HUES6 (cell line): ENCODE measurements at regions not wholly inside any gene's neighbourhood (a gene's known extent, or its start where the extent isn't known, plus 50 kb on each side); places are given as distances from the start of the nearest gene placed in this dataset.

ENCODE experiments used
- H3K27ac ChIP-seq: 2 replicates; pipeline ENCODE4 v1.7.0; 2013; ENCODE audit warnings: low read depth, mild to moderate bottlenecking, low read length, inconsistent platforms
- H3K27me3 ChIP-seq: 2 replicates; pipeline ENCODE4 v1.6.1; 2013; ENCODE audit warnings: low read length; ENCODE audit not compliant: control insufficient read depth, insufficient read depth
- H3K36me3 ChIP-seq: 2 replicates; pipeline ENCODE4 v1.6.1; 2013; ENCODE audit warnings: low read length; ENCODE audit not compliant: control insufficient read depth, insufficient read depth
- H3K4me1 ChIP-seq: 2 replicates; pipeline ENCODE4 v1.6.1; 2013; ENCODE audit warnings: low read length; ENCODE audit not compliant: control insufficient read depth, insufficient read depth
- H3K4me3 ChIP-seq: 2 replicates; pipeline ENCODE4 v1.5.1; 2013; ENCODE audit warnings: low read depth, low read length
- H3K9ac ChIP-seq: one replicate; pipeline ENCODE4 v1.6.1; 2013; ENCODE audit warnings: mild to moderate bottlenecking, low read length
- H3K9me3 ChIP-seq: 2 replicates; pipeline ENCODE4 v1.6.1; 2013; ENCODE audit warnings: low read depth, low read length; ENCODE audit not compliant: control insufficient read depth, insufficient read depth

DNA sequence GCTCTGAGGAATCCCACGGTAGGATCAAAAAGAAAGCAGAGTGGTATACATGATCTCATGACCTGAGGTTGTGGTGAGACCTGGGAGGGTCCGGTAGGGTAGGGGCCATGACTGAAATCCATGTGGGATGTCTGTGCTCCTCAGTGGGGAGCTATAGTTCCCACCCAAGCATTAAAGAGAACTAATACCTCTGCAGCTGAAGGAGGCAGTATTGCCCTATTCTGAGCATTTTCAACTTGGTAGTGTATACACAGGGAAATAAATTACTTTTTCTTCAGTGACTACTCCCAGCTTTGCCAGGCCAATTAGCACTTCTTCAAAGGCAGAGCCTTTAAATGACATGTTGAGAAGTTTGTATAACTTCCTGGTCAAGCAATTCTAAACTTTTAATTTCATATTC is 613.8 kb downstream of the KCNH5 start:
- peaks cover 34% of the 10 kb centered on the region for H3K9me3 ChIP-seq
- no peak overlapping the region for H3K27ac ChIP-seq
- H3K4me3 ChIP-seq = no peak overlapping the region
- no peak overlapping the region for H3K9ac ChIP-seq
- H3K36me3 ChIP-seq = no peaks in the 10 kb centered on the region
- H3K4me1 ChIP-seq = no peaks in the 10 kb centered on the region
- no peaks in the 10 kb centered on the region for H3K27me3 ChIP-seq

DNA sequence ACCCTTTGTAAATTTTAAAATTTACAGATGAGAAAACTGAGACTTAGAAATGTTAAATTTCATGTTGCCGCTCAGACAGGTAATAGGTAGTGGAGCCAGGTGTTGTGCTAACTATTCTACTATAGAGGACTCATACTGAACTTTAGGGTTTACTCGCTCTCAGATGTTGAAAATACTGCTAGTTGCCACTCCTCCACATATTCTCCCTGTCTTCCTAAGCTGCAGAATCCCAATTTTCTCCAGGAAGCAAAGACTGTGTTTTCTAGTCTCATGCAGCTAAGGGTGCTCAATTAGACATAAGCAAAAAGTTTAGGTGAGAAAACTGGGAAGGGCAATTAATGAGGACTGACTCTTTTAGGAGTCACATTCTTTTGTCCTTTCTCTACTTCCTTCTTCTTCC is 612.3 kb downstream of the KCNH5 start:
- Histone ChIP-seq H3K27me3 (no peaks in the 10 kb centered on the region), H3K9me3 (peaks cover 40% of the 10 kb centered on the region), H3K27ac (no peak overlapping the region), H3K4me1 (no peaks in the 10 kb centered on the region), H3K9ac (no peak overlapping the region), H3K36me3 (no peaks in the 10 kb centered on the region), H3K4me3 (no peak overlapping the region)

- H3K27ac ChIP-seq = no peak overlapping the region
- H3K4me1 ChIP-seq = no peaks in the 10 kb centered on the region
- no peaks in the 10 kb centered on the region for H3K27me3 ChIP-seq
- no peak overlapping the region for H3K4me3 ChIP-seq
- no peak overlapping the region for H3K9ac ChIP-seq
- H3K36me3 ChIP-seq = no peaks in the 10 kb centered on the region
- H3K9me3 ChIP-seq = peaks cover 61% of the 10 kb centered on the region
Measured at GRCh38 chr14:62436261-62436660, 609.0 kb downstream of the KCNH5 start.

GRCh38 chr14:62439210-62439609 is 606.0 kb downstream of the KCNH5 start:
- Histone ChIP-seq H3K27ac (no peak overlapping the region), H3K9me3 (peaks cover 50% of the 10 kb centered on the region), H3K9ac (no peak overlapping the region)

DNA sequence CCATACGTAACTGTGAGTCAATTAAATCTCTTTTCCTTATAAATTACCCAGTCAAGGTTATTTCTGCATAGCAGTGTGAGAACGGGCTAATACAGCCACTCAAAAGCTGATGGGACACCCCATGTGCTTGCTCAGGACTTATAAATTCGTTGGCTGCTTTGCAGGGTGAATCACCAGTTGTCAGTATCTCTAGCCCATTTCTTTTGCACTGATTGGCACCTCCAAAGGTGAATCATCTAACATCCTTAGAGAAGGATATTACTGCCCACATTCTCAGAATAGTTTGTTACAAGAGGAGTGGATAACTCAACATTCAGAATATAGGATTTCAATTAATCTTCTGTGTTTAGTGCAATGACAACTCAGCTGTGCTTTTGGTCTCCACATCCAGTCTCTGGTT is 601.5 kb downstream of the KCNH5 start:
- Histone ChIP-seq H3K27me3 (no peaks in the 10 kb centered on the region), H3K36me3 (no peaks in the 10 kb centered on the region), H3K4me1 (peaks cover 8% of the 10 kb centered on the region; the same call in 1 of the 2 replicates), H3K4me3 (no peak overlapping the region), H3K9me3 (peaks cover 32% of the 10 kb centered on the region), H3K27ac (no peak overlapping the region), H3K9ac (no peak overlapping the region)

More at GRCh38 chr14:62439210-62439609, 606.0 kb downstream of the KCNH5 start:
- Histone ChIP-seq H3K4me1 (peaks cover 2% of the 10 kb centered on the region; the same call in 1 of the 2 replicates), H3K27me3 (no peaks in the 10 kb centered on the region), H3K4me3 (no peak overlapping the region), H3K36me3 (no peaks in the 10 kb centered on the region)

DNA sequence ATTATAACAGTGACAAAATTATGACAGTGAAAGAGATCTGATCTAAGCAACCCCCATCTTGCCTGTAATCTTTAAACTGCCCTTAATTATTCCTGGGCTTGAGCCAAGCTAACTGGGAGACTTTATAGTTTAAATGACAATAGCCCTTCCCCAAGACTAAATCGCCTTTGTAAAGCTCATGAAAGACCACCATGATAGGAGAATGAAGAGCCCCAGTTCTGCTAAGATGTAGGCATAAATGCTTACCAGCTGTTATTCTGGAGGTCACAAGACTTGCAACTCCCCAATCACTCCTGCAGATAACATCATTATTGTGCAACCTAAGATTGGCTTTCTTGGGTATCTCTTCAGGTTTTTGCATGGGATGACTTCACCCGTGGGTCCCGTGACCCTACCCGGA is 599.7 kb downstream of the KCNH5 start:
- Histone ChIP-seq H3K27me3 (no peaks in the 10 kb centered on the region), H3K9ac (no peak overlapping the region), H3K36me3 (no peaks in the 10 kb centered on the region), H3K9me3 (peaks cover 21% of the 10 kb centered on the region), H3K27ac (no peak overlapping the region), H3K4me3 (no peak overlapping the region), H3K4me1 (peaks cover 8% of the 10 kb centered on the region; the same call in 1 of the 2 replicates)

- Histone ChIP-seq H3K4me1 (no peaks in the 10 kb centered on the region), H3K36me3 (no peaks in the 10 kb centered on the region), H3K27me3 (no peaks in the 10 kb centered on the region), H3K27ac (no peak overlapping the region), H3K9me3 (0 out of 2 replicates have a peak, but pooled peaks cover 2% of the 10 kb centered on the region), H3K9ac (no peak overlapping the region), H3K4me3 (no peak overlapping the region)
Measured at GRCh38 chr14:62451221-62451620, 594.0 kb downstream of the KCNH5 start.

- Histone ChIP-seq H3K27ac (no peak overlapping the region), H3K4me1 (no peaks in the 10 kb centered on the region), H3K27me3 (no peaks in the 10 kb centered on the region), H3K4me3 (no peak overlapping the region), H3K9me3 (0 out of 2 replicates have a peak, but pooled peaks cover 2% of the 10 kb centered on the region), H3K36me3 (no peaks in the 10 kb centered on the region), H3K9ac (no peak overlapping the region)
Measured at GRCh38 chr14:62453226-62453625, 592.0 kb downstream of the KCNH5 start.

GRCh38 chr14:62455446-62455845 is 589.8 kb downstream of the KCNH5 start:
- no peaks in the 10 kb centered on the region for H3K27me3 ChIP-seq
- H3K36me3 ChIP-seq = no peaks in the 10 kb centered on the region
- no peak overlapping the region for H3K27ac ChIP-seq
- no peaks in the 10 kb centered on the region for H3K9me3 ChIP-seq
- no peak overlapping the region for H3K9ac ChIP-seq
- no peaks in the 10 kb centered on the region for H3K4me1 ChIP-seq
- H3K4me3 ChIP-seq = no peak overlapping the region

GRCh38 chr14:62462988-62463387 is 582.3 kb downstream of the KCNH5 start:
- H3K27me3 ChIP-seq = no peaks in the 10 kb centered on the region
- no peaks in the 10 kb centered on the region for H3K9me3 ChIP-seq

DNA sequence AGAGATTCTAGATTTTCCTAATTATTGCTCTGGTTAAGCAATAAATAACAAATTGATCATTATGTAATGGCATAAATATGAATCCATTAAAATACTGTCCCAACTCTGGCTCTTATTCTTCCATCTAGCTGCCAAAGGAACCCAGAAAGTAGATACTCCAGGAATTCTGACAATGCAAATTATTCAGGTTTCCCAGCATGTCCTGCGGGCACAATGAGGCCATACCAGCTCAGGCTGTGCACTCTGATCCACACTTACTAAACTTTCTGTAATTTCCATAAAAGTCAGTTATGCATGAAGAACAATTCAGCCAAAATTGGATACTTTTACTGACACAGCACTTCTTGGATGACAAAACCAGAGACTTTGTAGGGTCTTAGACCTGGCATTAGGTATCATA is 576.3 kb downstream of the KCNH5 start:
- Histone ChIP-seq H3K4me1 (no peaks in the 10 kb centered on the region), H3K27me3 (no peaks in the 10 kb centered on the region), H3K4me3 (no peak overlapping the region), H3K9me3 (peaks cover 4% of the 10 kb centered on the region; the same call in 1 of the 2 replicates), H3K27ac (no peak overlapping the region), H3K36me3 (no peaks in the 10 kb centered on the region), H3K9ac (no peak overlapping the region)

More at GRCh38 chr14:62462988-62463387, 582.3 kb downstream of the KCNH5 start:
- H3K27ac ChIP-seq = no peak overlapping the region
- H3K9ac ChIP-seq = no peak overlapping the region
- H3K36me3 ChIP-seq = no peaks in the 10 kb centered on the region
- no peak overlapping the region for H3K4me3 ChIP-seq
- H3K4me1 ChIP-seq = no peaks in the 10 kb centered on the region

DNA sequence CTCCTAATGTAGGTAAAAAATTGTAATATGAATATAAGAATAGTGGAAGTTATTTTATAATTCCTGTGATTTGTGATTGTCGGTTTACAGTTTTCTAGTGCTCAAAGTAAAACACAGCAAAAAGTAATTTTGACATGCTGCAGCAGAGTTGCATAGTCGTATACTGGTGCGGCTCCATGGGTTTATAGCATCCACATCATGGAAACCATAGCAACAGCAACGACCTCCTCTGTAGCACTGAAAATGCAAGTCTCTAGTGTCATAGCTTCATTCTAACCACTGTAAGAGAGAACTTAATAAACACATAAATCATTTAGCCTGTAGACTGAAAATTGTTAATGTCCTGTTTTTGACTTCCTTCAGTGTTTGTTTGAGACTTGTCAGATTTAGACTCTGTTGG is 574.3 kb downstream of the KCNH5 start:
- Histone ChIP-seq H3K9me3 (peaks cover 4% of the 10 kb centered on the region; the same call in 1 of the 2 replicates), H3K36me3 (no peaks in the 10 kb centered on the region)

More for the DNA sequence above, 574.3 kb downstream of the KCNH5 start:
- H3K4me1 ChIP-seq = no peaks in the 10 kb centered on the region
- H3K27me3 ChIP-seq = no peaks in the 10 kb centered on the region
- H3K4me3 ChIP-seq = no peak overlapping the region
- no peak overlapping the region for H3K9ac ChIP-seq
- no peak overlapping the region for H3K27ac ChIP-seq
